OCI-LY1 (cell line): ENCODE measurements at regions not wholly inside any gene's neighbourhood (a gene's known extent, or its start where the extent isn't known, plus 50 kb on each side); places are given as distances from the start of the nearest gene placed in this dataset.

Source experiments
- H2AFZ ChIP-seq: fragments of 200-600 bp; sonication (generic), shearing (Covaris generic); 2 replicates; pipeline ENCODE4 v1.6.0; 2014; ENCODE audit warnings: antibody characterized with exemption, mild to moderate bottlenecking, low read length
- H3F3A ChIP-seq: fragments of 200-600 bp; sonication (generic), shearing (Covaris generic); 2 replicates; pipeline ENCODE4 v1.6.0; 2014; ENCODE audit warnings: mild to moderate bottlenecking, antibody characterized with exemption, low read length, moderate library complexity; ENCODE audit not compliant: insufficient read depth
- H3K27ac ChIP-seq: fragments of 200-600 bp; sonication (generic); 2 replicates; pipeline ENCODE4 v1.5.1; 2014; ENCODE audit warnings: low read length, mixed run types, mild to moderate bottlenecking, low read depth; ENCODE audit not compliant: poor library complexity, severe bottlenecking
- H3K27me3 ChIP-seq: fragments of 200-600 bp; sonication (generic); 2 replicates; pipeline ENCODE4 v1.6.0; 2014; ENCODE audit warnings: antibody characterized with exemption, mild to moderate bottlenecking, low read length, moderate library complexity; ENCODE audit not compliant: insufficient read depth
- H3K36me3 ChIP-seq: fragments of 200-600 bp; sonication (generic); 2 replicates; pipeline ENCODE4 v1.6.1; 2014; ENCODE audit warnings: mild to moderate bottlenecking, antibody characterized with exemption, low read length, moderate library complexity, mixed read lengths; ENCODE audit not compliant: insufficient read depth
- H3K4me1 ChIP-seq: fragments of 200-600 bp; sonication (generic); 2 replicates; pipeline ENCODE4 v1.5.1; 2014; ENCODE audit warnings: mild to moderate bottlenecking, low read length, moderate library complexity; ENCODE audit not compliant: insufficient read depth, severe bottlenecking
- H3K4me2 ChIP-seq: fragments of 200-600 bp; sonication (generic), shearing (Covaris generic); 2 replicates; pipeline ENCODE4 v1.6.1; 2014; ENCODE audit warnings: low read length
- H3K4me3 ChIP-seq: fragments of 200-600 bp; sonication (generic); 2 replicates; pipeline ENCODE4 v1.5.1; 2014; ENCODE audit warnings: low read length, low read depth, mild to moderate bottlenecking, mixed read lengths; ENCODE audit not compliant: poor library complexity, severe bottlenecking
- H3K79me2 ChIP-seq: fragments of 200-600 bp; shearing (Covaris generic); 2 replicates; pipeline ENCODE4 v1.6.1; 2016; ENCODE audit warnings: mixed run types, low read length, mixed read lengths; ENCODE audit not compliant: insufficient read depth
- H3K9ac ChIP-seq: fragments of 200-600 bp; sonication (generic), shearing (Covaris generic); 2 replicates; pipeline ENCODE4 v1.6.1; 2014; ENCODE audit warnings: mild to moderate bottlenecking, low read length, mixed read lengths
- H3K9me2 ChIP-seq: fragments of 200-600 bp; sonication (generic), shearing (Covaris generic); 2 replicates; pipeline ENCODE4 v1.6.1; 2014; ENCODE audit warnings: low read depth, mild to moderate bottlenecking, low read length, mixed read lengths
- H3K9me3 ChIP-seq: fragments of 200-600 bp; shearing (Covaris generic); 2 replicates; pipeline ENCODE4 v1.6.1; 2014; ENCODE audit warnings: low read length, mixed read lengths
- H4K20me1 ChIP-seq: fragments of 200-600 bp; sonication (generic), shearing (Covaris generic); 2 replicates; pipeline ENCODE4 v1.6.0; 2016; ENCODE audit warnings: mild to moderate bottlenecking, low read length; ENCODE audit not compliant: insufficient read depth
- CTCF ChIP-seq: fragments of 200-600 bp; sonication (generic), shearing (Covaris generic); IDR thresholded peaks from 2 replicates; pipeline ENCODE4 v1.5.1; 2017; ENCODE audit warnings: mild to moderate bottlenecking, antibody characterized with exemption, low read length, moderate library complexity, mixed read lengths
- EZH2 ChIP-seq: fragments of 200-600 bp; sonication (generic), shearing (Covaris generic); IDR thresholded peaks from 2 replicates; pipeline ENCODE4 v1.8.0; 2017; ENCODE audit warnings: borderline replicate concordance, mixed run types, mild to moderate bottlenecking, antibody characterized with exemption, low read length, moderate library complexity, mixed read lengths

GRCh38 chr2:5895284-5895683 lies 203.1 kb downstream of the SOX11 start:
- Histone ChIP-seq H3K27ac (no peak overlapping the region), H3K9me3 (no peaks in the 10 kb centered on the region), H3K4me1 (peaks cover 9% of the 10 kb centered on the region), H3K9ac (no peak overlapping the region), H3K4me3 (no peak overlapping the region), H3F3A (no peaks in the 10 kb centered on the region), H2AFZ (no peak overlapping the region), H4K20me1 (no peaks in the 10 kb centered on the region), H3K4me2 (no peak overlapping the region), H3K36me3 (no peaks in the 10 kb centered on the region), H3K79me2 (no peaks in the 10 kb centered on the region), H3K27me3 (no peaks in the 10 kb centered on the region), H3K9me2 (no peaks in the 10 kb centered on the region)
- TF ChIP-seq EZH2 (no peak), CTCF (no peak)

- TF ChIP-seq CTCF (no peak), EZH2 (no peak)
- no peaks in the 10 kb centered on the region for H3K79me2 ChIP-seq
- no peaks in the 10 kb centered on the region for H3K36me3 ChIP-seq
- H3K4me3 ChIP-seq: no peak overlapping the region
- H3K9ac ChIP-seq: no peak overlapping the region
- H3K9me2 ChIP-seq: no peaks in the 10 kb centered on the region
- H3F3A ChIP-seq: no peaks in the 10 kb centered on the region
- no peak overlapping the region for H3K4me2 ChIP-seq
- H4K20me1 ChIP-seq: no peaks in the 10 kb centered on the region
- no peaks in the 10 kb centered on the region for H3K27me3 ChIP-seq
- H2AFZ ChIP-seq: no peak overlapping the region
- H3K27ac ChIP-seq: no peak overlapping the region
- H3K4me1 ChIP-seq: peaks cover 9% of the 10 kb centered on the region
- no peaks in the 10 kb centered on the region for H3K9me3 ChIP-seq
Measured at GRCh38 chr2:5897249-5897648, 205.1 kb downstream of the SOX11 start.

- H3K79me2 ChIP-seq: no peaks in the 10 kb centered on the region
- no peak for TF ChIP-seq CTCF
- TF ChIP-seq EZH2: no peak
- H3K9ac ChIP-seq: no peak overlapping the region
- no peaks in the 10 kb centered on the region for H4K20me1 ChIP-seq
- no peaks in the 10 kb centered on the region for H3K9me3 ChIP-seq
- no peaks in the 10 kb centered on the region for H3F3A ChIP-seq
- H3K4me1 ChIP-seq: peaks cover 9% of the 10 kb centered on the region
- H3K27me3 ChIP-seq: no peaks in the 10 kb centered on the region
- H3K27ac ChIP-seq: no peak overlapping the region
- no peaks in the 10 kb centered on the region for H3K9me2 ChIP-seq
- H2AFZ ChIP-seq: no peak overlapping the region
- H3K36me3 ChIP-seq: no peaks in the 10 kb centered on the region
- no peak overlapping the region for H3K4me3 ChIP-seq
- no peak overlapping the region for H3K4me2 ChIP-seq
Measured at GRCh38 chr2:5898667-5899066, 206.5 kb downstream of the SOX11 start.
